GM12878 (cell line): ENCODE measurements at regions not wholly inside any gene's neighbourhood (a gene's known extent, or its start where the extent isn't known, plus 50 kb on each side); places are given as distances from the start of the nearest gene placed in this dataset.

Source experiments
- BCL11A ChIP-seq: IDR thresholded peaks from 2 replicates; pipeline ENCODE4 v1.6.1; 2011; ENCODE audit warnings: low read depth, low read length
- HCFC1 ChIP-seq: fragments of 150-350 bp; IDR thresholded peaks from 2 replicates; pipeline ENCODE4 v1.6.1; 2014; ENCODE audit warnings: low read length
- TF ChIP-seq, protein P1 (sequence below), 3 experiments: IDR thresholded peaks in 2 of 3; conservative IDR thresholded peaks in 1 of 3; 2 replicates each; pipeline ENCODE4 v1.5.1; 2011; ENCODE audit warnings: low read depth in 3 of 3, low read length in 3 of 3, mild to moderate bottlenecking in 3 of 3, control low read depth in 2 of 3, moderate library complexity in 2 of 3, inconsistent platforms in 1 of 3, mixed read lengths in 1 of 3; ENCODE audit not compliant: control insufficient read depth in 2 of 3, insufficient read depth in 1 of 3; ENCODE audit errors: extremely low read depth in 1 of 3

DNA sequence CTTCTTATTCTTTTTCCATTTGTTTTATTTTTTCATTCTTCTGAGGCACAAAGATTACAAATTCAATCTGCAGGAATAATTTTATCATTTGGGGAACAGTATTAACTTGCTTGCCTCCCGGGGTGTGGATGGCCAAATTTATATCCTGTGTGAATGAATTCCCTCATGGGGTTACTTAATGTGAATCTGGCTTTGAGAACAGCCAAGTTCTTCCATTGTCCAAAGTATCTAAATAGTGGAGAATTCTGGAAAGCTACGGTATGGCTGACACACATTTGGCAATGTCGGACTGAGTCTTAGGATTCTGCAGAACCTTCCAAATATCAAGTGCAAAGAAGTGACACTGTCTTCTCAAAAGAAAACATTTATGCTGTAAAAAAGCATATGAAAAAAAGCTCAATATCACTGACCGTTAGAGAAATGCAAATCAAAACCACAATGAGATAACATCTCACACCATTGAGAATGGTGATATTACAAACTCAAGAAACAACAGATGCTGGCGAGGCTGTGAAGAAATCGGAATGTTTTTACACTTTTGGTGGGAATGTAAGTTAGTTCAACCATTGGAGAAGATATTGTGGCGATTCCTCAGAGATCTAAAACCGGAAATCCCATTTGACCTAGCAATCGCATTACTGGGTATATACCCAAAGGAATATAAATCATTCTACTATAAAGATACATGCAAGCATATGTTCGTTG is 620.2 kb downstream of the EFNB2 start:
- TF ChIP-seq, protein P1, sequence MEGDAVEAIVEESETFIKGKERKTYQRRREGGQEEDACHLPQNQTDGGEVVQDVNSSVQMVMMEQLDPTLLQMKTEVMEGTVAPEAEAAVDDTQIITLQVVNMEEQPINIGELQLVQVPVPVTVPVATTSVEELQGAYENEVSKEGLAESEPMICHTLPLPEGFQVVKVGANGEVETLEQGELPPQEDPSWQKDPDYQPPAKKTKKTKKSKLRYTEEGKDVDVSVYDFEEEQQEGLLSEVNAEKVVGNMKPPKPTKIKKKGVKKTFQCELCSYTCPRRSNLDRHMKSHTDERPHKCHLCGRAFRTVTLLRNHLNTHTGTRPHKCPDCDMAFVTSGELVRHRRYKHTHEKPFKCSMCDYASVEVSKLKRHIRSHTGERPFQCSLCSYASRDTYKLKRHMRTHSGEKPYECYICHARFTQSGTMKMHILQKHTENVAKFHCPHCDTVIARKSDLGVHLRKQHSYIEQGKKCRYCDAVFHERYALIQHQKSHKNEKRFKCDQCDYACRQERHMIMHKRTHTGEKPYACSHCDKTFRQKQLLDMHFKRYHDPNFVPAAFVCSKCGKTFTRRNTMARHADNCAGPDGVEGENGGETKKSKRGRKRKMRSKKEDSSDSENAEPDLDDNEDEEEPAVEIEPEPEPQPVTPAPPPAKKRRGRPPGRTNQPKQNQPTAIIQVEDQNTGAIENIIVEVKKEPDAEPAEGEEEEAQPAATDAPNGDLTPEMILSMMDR (IDR thresholded peaks at IDR 0.05 in 2 of 3, conservative IDR thresholded peaks at IDR 0.05 in 1 of 3; ENCODE audit: control insufficient read depth in 2 of 3, extremely low read depth in 1 of 3, insufficient read depth in 1 of 3, low read depth in 3 of 3, low read length in 3 of 3): no peak
- no peak for TF ChIP-seq HCFC1
- TF ChIP-seq BCL11A: no peak
